HTR-8/SVneo (cell line): ENCODE measurements at regions not wholly inside any gene's neighbourhood (a gene's known extent, or its start where the extent isn't known, plus 50 kb on each side); places are given as distances from the start of the nearest gene placed in this dataset.

Experiments
- DNase-seq: peaks from one replicate; pipeline ENCODE4 v3.0.0; 2011; ENCODE audit warnings: low spot score, mixed read lengths; ENCODE audit not compliant: insufficient read length
- FAIRE-seq: peaks from 2 replicates; lab custom pipeline; 2011; peaks lifted over from hg19 to GRCh38; lab: Jason Lieb, UNC

GRCh38 chr9:129284607-129285291 lies 106.7 kb upstream of the IER5L start:
- DNase-seq (no peak), FAIRE-seq (no peak)

GRCh38 chr9:129283705-129284606 lies 105.9 kb upstream of the IER5L start:
- DNase-seq (no peak), FAIRE-seq (no peak)

- FAIRE-seq, result no peak
These were observed 105.2 kb upstream of the IER5L start for GRCh38 chr9:129283291-129283691.

GRCh38 chr9:129282731-129283211 lies 104.7 kb upstream of the IER5L start:
- FAIRE-seq, result no peak
- no peak for DNase-seq

More at GRCh38 chr9:129283291-129283691, 105.2 kb upstream of the IER5L start:
- no peak for DNase-seq

GRCh38 chr9:129282272-129282671 lies 104.2 kb upstream of the IER5L start:
- DNase-seq, result no peak

GRCh38 chr9:129281506-129282145 lies 103.6 kb upstream of the IER5L start:
- FAIRE-seq, result no peak
- no peak for DNase-seq

More at GRCh38 chr9:129282272-129282671, 104.2 kb upstream of the IER5L start:
- no peak for FAIRE-seq

- no peak for DNase-seq
- no peak for FAIRE-seq
These were observed 102.7 kb upstream of the IER5L start for GRCh38 chr9:129280623-129281271.

- DNase-seq (no peak), FAIRE-seq (no peak)
These were observed 102.2 kb upstream of the IER5L start for GRCh38 chr9:129280236-129280622.

- peak; percentile 63 for DNase-seq
- FAIRE-seq, result peak; percentile 87
These were observed 100.6 kb upstream of the IER5L start for GRCh38 chr9:129278391-129279237.

GRCh38 chr9:129276486-129277230 lies 98.6 kb upstream of the IER5L start:
- FAIRE-seq, result no peak
- DNase-seq, result no peak

- peak; percentile 92 for FAIRE-seq
- DNase-seq, result peak; percentile 80
These were observed 97.7 kb upstream of the IER5L start for GRCh38 chr9:129275626-129276247.

GRCh38 chr9:129273941-129274684 lies 96.1 kb upstream of the IER5L start:
- DNase-seq (no peak), FAIRE-seq (no peak)

GRCh38 chr9:129273136-129273895 lies 95.3 kb upstream of the IER5L start:
- no peak for FAIRE-seq
- no peak for DNase-seq

GRCh38 chr9:129272348-129273025 lies 94.4 kb upstream of the IER5L start:
- FAIRE-seq (no peak), DNase-seq (no peak)

GRCh38 chr9:129270903-129271431 lies 92.9 kb upstream of the IER5L start:
- no peak for FAIRE-seq
- DNase-seq, result no peak

GRCh38 chr9:129270205-129270604 lies 92.1 kb upstream of the IER5L start:
- DNase-seq (no peak), FAIRE-seq (no peak)
